SK-N-SH treated with all-trans-retinoic acid at 6 μM for 48 hours (cell line): ENCODE measurements at regions not wholly inside any gene's neighbourhood (a gene's known extent, or its start where the extent isn't known, plus 50 kb on each side); places are given as distances from the start of the nearest gene placed in this dataset.

Experiments
- ATAC-seq: fragments of 200-7000 bp; cut with Tn5 transposase; 3 replicates; pipeline ENCODE4 v1.9.1; 2020; ENCODE audit warnings: mild to moderate bottlenecking, moderate library complexity
- ARNTL ChIP-seq: fragments of 450-650 bp; formaldehyde crosslinking; IDR thresholded peaks from 2 replicates; pipeline ENCODE4 v1.5.0; 2020; ENCODE audit warnings: low read depth, mild to moderate bottlenecking, moderate library complexity, borderline replicate concordance
- BACH2 ChIP-seq: fragments of 250-450 bp; sonication (Bioruptor Pico); IDR thresholded peaks from 2 replicates; pipeline ENCODE4 v1.9.0; 2021; ENCODE audit warnings: mild to moderate bottlenecking, borderline replicate concordance
- CREB5 ChIP-seq: fragments of 250-450 bp; sonication (Bioruptor Pico); IDR thresholded peaks from 2 replicates; pipeline ENCODE4 v1.5.1; 2020; ENCODE audit warnings: low read depth, mild to moderate bottlenecking, moderate library complexity
- CSDC2 ChIP-seq: fragments of 250-450 bp; sonication (Bioruptor Pico); IDR thresholded peaks from 2 replicates; pipeline ENCODE4 v1.5.0; 2020; ENCODE audit warnings: mild to moderate bottlenecking, moderate library complexity
- CSRNP3 ChIP-seq: fragments of 250-450 bp; sonication (Bioruptor Pico); IDR thresholded peaks from 2 replicates; pipeline ENCODE4 v1.5.1; 2021; ENCODE audit warnings: mild to moderate bottlenecking, moderate library complexity
- ESRRG ChIP-seq: fragments of 250-450 bp; sonication (Bioruptor Pico); IDR thresholded peaks from 2 replicates; pipeline ENCODE4 v1.6.1; 2021; ENCODE audit warnings: mild to moderate bottlenecking
- GLIS3 ChIP-seq: fragments of 250-450 bp; sonication (Bioruptor Pico); IDR thresholded peaks from 2 replicates; pipeline ENCODE4 v1.5.0; 2020; ENCODE audit warnings: mild to moderate bottlenecking, moderate library complexity
- ISL1 ChIP-seq: fragments of 250-450 bp; sonication (Bioruptor Pico); IDR thresholded peaks from 2 replicates; pipeline ENCODE4 v2.1.2; 2022; ENCODE audit warnings: mild to moderate bottlenecking, moderate library complexity
- OSR1 ChIP-seq: fragments of 250-450 bp; sonication (Bioruptor Pico); IDR thresholded peaks from 2 replicates; pipeline ENCODE4 v1.8.0; 2022; ENCODE audit warnings: moderate library complexity, mild to moderate bottlenecking, inconsistent platforms
- PATZ1 ChIP-seq: fragments of 250-450 bp; sonication (Bioruptor Pico); IDR thresholded peaks from 2 replicates; pipeline ENCODE4 v1.8.0; 2020; ENCODE audit warnings: mild to moderate bottlenecking, moderate library complexity, borderline replicate concordance
- POU6F1 ChIP-seq: fragments of 250-450 bp; sonication (Bioruptor Pico); IDR thresholded peaks from 2 replicates; pipeline ENCODE4 v1.8.0; 2021; ENCODE audit warnings: low read depth, mild to moderate bottlenecking, moderate library complexity, borderline replicate concordance
- PPARA ChIP-seq: fragments of 250-450 bp; sonication (Bioruptor Pico); IDR thresholded peaks from 2 replicates; pipeline ENCODE4 v1.5.0; 2020; ENCODE audit warnings: mild to moderate bottlenecking, borderline replicate concordance
- RARB ChIP-seq: fragments of 250-450 bp; sonication (Bioruptor Pico); IDR thresholded peaks from 2 replicates; pipeline ENCODE4 v1.8.0; 2021; ENCODE audit warnings: mild to moderate bottlenecking, moderate library complexity
- TCF4 ChIP-seq: fragments of 250-450 bp; sonication (Bioruptor Pico); IDR thresholded peaks from 2 replicates; pipeline ENCODE4 v1.8.0; 2021; ENCODE audit warnings: mild to moderate bottlenecking, moderate library complexity, borderline replicate concordance
- TOX ChIP-seq: fragments of 250-450 bp; sonication (Bioruptor Pico); IDR thresholded peaks from 2 replicates; pipeline ENCODE4 v1.8.0; 2021; ENCODE audit warnings: mild to moderate bottlenecking, moderate library complexity, borderline replicate concordance
- TSHZ2 ChIP-seq: fragments of 250-450 bp; sonication (Bioruptor Pico); IDR thresholded peaks from 2 replicates; pipeline ENCODE4 v1.5.0; 2020; ENCODE audit warnings: mild to moderate bottlenecking, moderate library complexity
- ZC3H10 ChIP-seq: fragments of 250-450 bp; sonication (Bioruptor Pico); IDR thresholded peaks from 2 replicates; pipeline ENCODE4 v1.5.1; 2021; ENCODE audit warnings: mild to moderate bottlenecking, moderate library complexity
- ZFP3 ChIP-seq: fragments of 250-450 bp; sonication (Bioruptor Pico); IDR thresholded peaks from 2 replicates; pipeline ENCODE4 v1.5.0; 2020; ENCODE audit warnings: mild to moderate bottlenecking, moderate library complexity
- ZFP30 ChIP-seq: fragments of 450-650 bp; formaldehyde crosslinking; IDR thresholded peaks from 2 replicates; pipeline ENCODE4 v1.5.0; 2022; ENCODE audit warnings: mild to moderate bottlenecking, moderate library complexity
- ZNF565 ChIP-seq: fragments of 450-650 bp; formaldehyde crosslinking; conservative IDR thresholded peaks from 2 replicates; pipeline ENCODE4 v1.5.0; 2020; ENCODE audit warnings: low read depth, mild to moderate bottlenecking, moderate library complexity
- ZNF70 ChIP-seq: fragments of 450-650 bp; formaldehyde crosslinking; IDR thresholded peaks from 2 replicates; pipeline ENCODE4 v1.5.0; 2020; ENCODE audit warnings: mild to moderate bottlenecking, moderate library complexity
- ZNF8 ChIP-seq: fragments of 450-650 bp; formaldehyde crosslinking; IDR thresholded peaks from 2 replicates; pipeline ENCODE4 v1.5.0; 2020; ENCODE audit warnings: mild to moderate bottlenecking, moderate library complexity

- no peak for TF ChIP-seq BACH2 (CRISPR knock-in tag)
- TF ChIP-seq POU6F1 (CRISPR knock-in tag) = no peak
- no peak for TF ChIP-seq ZFP30
- TF ChIP-seq ZNF70 = no peak
- TF ChIP-seq OSR1 (CRISPR knock-in tag) = no peak
- TF ChIP-seq TCF4 (CRISPR knock-in tag) = no peak
- TF ChIP-seq ZNF565 (CRISPR knock-in tag) = no peak
- no peak for TF ChIP-seq ISL1
- no peak for TF ChIP-seq ZC3H10 (CRISPR knock-in tag)
- TF ChIP-seq ZNF8 (CRISPR knock-in tag) = no peak
- TF ChIP-seq CSDC2 (CRISPR knock-in tag) = no peak
- no peak for TF ChIP-seq GLIS3 (CRISPR knock-in tag)
- TF ChIP-seq CREB5 (CRISPR knock-in tag) = no peak
- no peak for TF ChIP-seq ZFP3 (CRISPR knock-in tag)
- no peak for ATAC-seq
Observed at GRCh38 chr3:31247850-31248562, 284.7 kb upstream of the STT3B start.

- TF ChIP-seq ZFP30 = no peak
- TF ChIP-seq CSRNP3 (CRISPR knock-in tag) = no peak
- TF ChIP-seq ARNTL (CRISPR knock-in tag) = no peak
- TF ChIP-seq GLIS3 (CRISPR knock-in tag) = no peak
- TF ChIP-seq ZNF565 (CRISPR knock-in tag) = no peak
- TF ChIP-seq ZC3H10 (CRISPR knock-in tag) = no peak
- ATAC-seq = no peak
Observed at GRCh38 chr3:31248563-31248992, 284.1 kb upstream of the STT3B start.

GRCh38 chr3:31249545-31249944 is 283.2 kb upstream of the STT3B start:
- ATAC-seq = no peak
- TF ChIP-seq PPARA (CRISPR knock-in tag) (no peak), TSHZ2 (no peak), RARB (CRISPR knock-in tag) (no peak), ISL1 (no peak), CREB5 (CRISPR knock-in tag) (no peak), ESRRG (no peak), PATZ1 (no peak), POU6F1 (CRISPR knock-in tag) (no peak), CSRNP3 (CRISPR knock-in tag) (no peak), TOX (CRISPR knock-in tag) (no peak), ZFP30 (no peak), ZNF8 (CRISPR knock-in tag) (no peak), ZFP3 (CRISPR knock-in tag) (no peak), GLIS3 (CRISPR knock-in tag) (no peak), ARNTL (CRISPR knock-in tag) (no peak), BACH2 (CRISPR knock-in tag) (no peak), OSR1 (CRISPR knock-in tag) (no peak), ZC3H10 (CRISPR knock-in tag) (no peak), CSDC2 (CRISPR knock-in tag) (no peak), TCF4 (CRISPR knock-in tag) (no peak)
- TF ChIP-seq, all 23 proteins: peak for 0
